LoVo (cell line): ENCODE measurements at regions not wholly inside any gene's neighbourhood (a gene's known extent, or its start where the extent isn't known, plus 50 kb on each side); places are given as distances from the start of the nearest gene placed in this dataset.

Experiments used
- DNase-seq: peaks from one replicate; pipeline ENCODE4 v3.0.0-alpha.2; 2016; ENCODE audit warnings: low spot score

GRCh38 chr18:24561369-24561965 is 101.0 kb downstream of the HRH4 start:
- DNase-seq: no peak

- peak; percentile 50 for DNase-seq
Observed at GRCh38 chr18:24567199-24567598, 106.8 kb downstream of the HRH4 start.

GRCh38 chr18:24570716-24571115 is 110.3 kb downstream of the HRH4 start:
- DNase-seq: no peak

- no peak for DNase-seq
Observed at GRCh38 chr18:24582771-24583170, 122.3 kb downstream of the HRH4 start.

GRCh38 chr18:24584205-24584604 is 123.8 kb downstream of the HRH4 start:
- DNase-seq: no peak

GRCh38 chr18:24584813-24585212 is 124.4 kb downstream of the HRH4 start:
- DNase-seq: no peak

- DNase-seq: no peak
Observed at GRCh38 chr18:24585996-24586566, 125.6 kb downstream of the HRH4 start.

GRCh38 chr18:24586662-24587360 is 126.4 kb downstream of the HRH4 start:
- DNase-seq: no peak

GRCh38 chr18:24588440-24588839 is 128.0 kb downstream of the HRH4 start:
- no peak for DNase-seq

GRCh38 chr18:24590946-24591345 is 130.5 kb downstream of the HRH4 start:
- DNase-seq: no peak

- no peak for DNase-seq
Observed at GRCh38 chr18:24593401-24593800, 133.0 kb downstream of the HRH4 start.

GRCh38 chr18:24593886-24594285 is 133.4 kb downstream of the HRH4 start:
- DNase-seq: no peak

GRCh38 chr18:24595561-24596031 is 135.2 kb downstream of the HRH4 start:
- no peak for DNase-seq

- DNase-seq: peak; percentile 52
Observed at GRCh38 chr18:24600076-24600654, 139.7 kb downstream of the HRH4 start.

- DNase-seq: no peak
Observed at GRCh38 chr18:24601585-24601984, 141.1 kb downstream of the HRH4 start.

GRCh38 chr18:24602201-24602600 is 141.8 kb downstream of the HRH4 start:
- DNase-seq: no peak

GRCh38 chr18:24603151-24603550 is 142.7 kb downstream of the HRH4 start:
- DNase-seq: no peak

GRCh38 chr18:24605444-24605843 is 145.0 kb downstream of the HRH4 start:
- DNase-seq: no peak

- no peak for DNase-seq
Observed at GRCh38 chr18:24609254-24609653, 148.8 kb downstream of the HRH4 start.

GRCh38 chr18:24611075-24611474 is 150.6 kb downstream of the HRH4 start:
- DNase-seq: no peak

- DNase-seq: peak; percentile 39
Observed at GRCh38 chr18:24613896-24614640, 153.6 kb downstream of the HRH4 start.

- DNase-seq: no peak
Observed at GRCh38 chr18:24616653-24617052, 156.2 kb downstream of the HRH4 start.
